SK-N-MC (cell line): ENCODE measurements at regions not wholly inside any gene's neighbourhood (a gene's known extent, or its start where the extent isn't known, plus 50 kb on each side); places are given as distances from the start of the nearest gene placed in this dataset.

Experiments used
- EZH2 ChIP-seq: fragments of 200-600 bp; sonication (generic); IDR thresholded peaks from one replicate; pipeline ENCODE4 v1.6.1; 2017; ENCODE audit warnings: antibody characterized with exemption
- FOXP2 ChIP-seq: optimal IDR thresholded peaks from 2 replicates; pipeline ENCODE3; 2011; ENCODE audit warnings: mild to moderate bottlenecking, moderate library complexity; ENCODE audit not compliant: insufficient read depth; ENCODE audit errors: extremely low read length, control extremely low read depth
- POLR2AphosphoS5 ChIP-seq: IDR thresholded peaks from 2 replicates; pipeline ENCODE4 v1.6.1; 2012; ENCODE audit warnings: mild to moderate bottlenecking, low read depth, low read length, borderline replicate concordance

- TF ChIP-seq FOXP2 (no peak), POLR2AphosphoS5 (no peak), EZH2 (no peak)
These were observed 654.0 kb upstream of the ACO1 start for GRCh38 chr9:31730398-31730797.
